Psoas muscle (tissue), 7 donors: ENCODE measurements at regions not wholly inside any gene's neighbourhood (a gene's known extent, or its start where the extent isn't known, plus 50 kb on each side); places are given as distances from the start of the nearest gene placed in this dataset.

Experiments
- ATAC-seq, 4 donors: fragments of 200-7000 bp; cut with Tn5 transposase; one replicate each; pipeline ENCODE4 v1.9.1; 2020; ENCODE audit warnings: moderate library complexity in 3 of 4, mild to moderate bottlenecking in 2 of 4
- DNase-seq, 2 donors: peaks; one replicate each; pipeline ENCODE4 v3.0.0-alpha.2; 2020
- H3K27ac ChIP-seq: fragments of 200-600 bp; one replicate; pipeline ENCODE4 v1.8.0; 2022
- H3K27me3 ChIP-seq, 3 donors: fragments of 200-600 bp in 1 of 3; one replicate each; pipeline versions ENCODE4 v1.6.1 to v1.8.0; 2013 to 2022; ENCODE audit warnings: low read length in 2 of 3, mild to moderate bottlenecking in 2 of 3, moderate library complexity in 1 of 3; ENCODE audit not compliant: insufficient read depth in 3 of 3
- H3K36me3 ChIP-seq, 2 donors: fragments of 200-600 bp in 1 of 2; one replicate each; pipeline versions ENCODE4 v1.6.1 to v1.8.0; 2013 to 2022; ENCODE audit warnings: low read depth in 1 of 2, mild to moderate bottlenecking in 1 of 2, moderate library complexity in 1 of 2; ENCODE audit not compliant: insufficient read depth in 1 of 2
- H3K4me1 ChIP-seq: fragments of 200-600 bp; one replicate; pipeline ENCODE4 v1.8.0; 2022
- H3K4me3 ChIP-seq: fragments of 200-600 bp; one replicate; pipeline ENCODE4 v1.8.0; 2022; ENCODE audit warnings: mild to moderate bottlenecking
- H3K9me3 ChIP-seq: fragments of 200-600 bp; one replicate; pipeline ENCODE4 v1.8.0; 2022
- CTCF ChIP-seq: fragments of 200-600 bp; IDR thresholded peaks from one replicate; pipeline ENCODE4 v1.8.0; 2022; ENCODE audit warnings: antibody characterized with exemption
- WGBS, 3 donors: extraction: QIAGEN DNeasy Blood & Tissue Kit; methylation state at CpG; one replicate each; pipeline versions ENCODE4 v1.1.6 to v1.1.7; 2013; 5-methylcytosine and 5-hydroxymethylcytosine counted together
- intact Hi-C, 2 donors: fragments of 100-400 bp; cut with DNase I; formaldehyde crosslinking; loops; one replicate each; pipeline versions ENCODE4 v1.11.0 to v1.14.2; 2022
- donor health status: healthy with polysubstance abuse.
- donor health status: DM: no; HTN: no; CAD: no; lungs with moderate emphysema.
- donor health status: Bipolar disorder and iron deficiency.
- donor health status: healthy.
- donor health status: DM: yes; HTN: yes; CAD: no.
- donor health status: DM: no; HTN: no; CAD: no.
- donor health status: DM: yes; HTN: yes; CAD: no.

- ATAC-seq (no peak), DNase-seq (no peak)
- no peak for TF ChIP-seq CTCF
- Histone ChIP-seq H3K4me3 (no peak overlapping the region), H3K27me3 (no peaks in the 10 kb centered on the region), H3K9me3 (no peaks in the 10 kb centered on the region), H3K36me3 (no peaks in the 10 kb centered on the region), H3K4me1 (no peaks in the 10 kb centered on the region), H3K27ac (no peak overlapping the region)
- intact Hi-C loops, result no loop called here
- WGBS, 3 donors, result 77 to 92% (median 83%) methylated on average over 1 of the region's 1 CpG
These were observed 518.7 kb upstream of the MGAT4C start for GRCh38 chr12:86774841-86775388.

- TF ChIP-seq CTCF, result no peak
- 36 to 61% (median 59%) methylated on average over 2 of the region's 2 CpGs for WGBS, 3 donors
- no peaks in the 10 kb centered on the region for H3K9me3 ChIP-seq
- no peak overlapping the region for H3K27ac ChIP-seq
- ATAC-seq (no peak), DNase-seq (no peak)
- intact Hi-C loops, result no loop called here
- no peaks in the 10 kb centered on the region for H3K4me1 ChIP-seq
- H3K27me3 ChIP-seq, result no peaks in the 10 kb centered on the region
- H3K4me3 ChIP-seq, result no peak overlapping the region
- H3K36me3 ChIP-seq, result no peaks in the 10 kb centered on the region
These were observed 516.5 kb upstream of the MGAT4C start for GRCh38 chr12:86772696-86773095.

- H3K9me3 ChIP-seq, result no peaks in the 10 kb centered on the region
- intact Hi-C loops, result no loop called here
- ATAC-seq, result no peak
- H3K36me3 ChIP-seq, result no peaks in the 10 kb centered on the region
- DNase-seq, result no peak
- no peaks in the 10 kb centered on the region for H3K27me3 ChIP-seq
- H3K4me1 ChIP-seq, result no peaks in the 10 kb centered on the region
- no peak overlapping the region for H3K4me3 ChIP-seq
- no peak overlapping the region for H3K27ac ChIP-seq
- TF ChIP-seq CTCF, result no peak
These were observed 514.7 kb upstream of the MGAT4C start for GRCh38 chr12:86770871-86771270.

- no peak overlapping the region for H3K27ac ChIP-seq
- intact Hi-C loops, result no loop called here
- TF ChIP-seq CTCF, result no peak
- no peaks in the 10 kb centered on the region for H3K27me3 ChIP-seq
- H3K4me1 ChIP-seq, result no peaks in the 10 kb centered on the region
- DNase-seq (no peak), ATAC-seq (no peak)
- WGBS, 3 donors, result 71 to 80% (median 77%) methylated on average over 2 of the region's 2 CpGs
- no peak overlapping the region for H3K4me3 ChIP-seq
- H3K36me3 ChIP-seq, result no peaks in the 10 kb centered on the region
- H3K9me3 ChIP-seq, result no peaks in the 10 kb centered on the region
These were observed 492.7 kb upstream of the MGAT4C start for GRCh38 chr12:86748894-86749293.

GRCh38 chr12:86744547-86745212 is 488.5 kb upstream of the MGAT4C start:
- H3K9me3 ChIP-seq, result no peaks in the 10 kb centered on the region
- no peaks in the 10 kb centered on the region for H3K36me3 ChIP-seq
- no peaks in the 10 kb centered on the region for H3K27me3 ChIP-seq
- TF ChIP-seq CTCF, result no peak
- intact Hi-C loops, result no loop called here
- ATAC-seq (no peak), DNase-seq (no peak)
- H3K4me1 ChIP-seq, result no peaks in the 10 kb centered on the region
- WGBS, 3 donors, result 62 to 73% (median 66%) methylated on average over 2 of the region's 2 CpGs
- no peak overlapping the region for H3K4me3 ChIP-seq
- no peak overlapping the region for H3K27ac ChIP-seq
